Ovary (tissue), 3 donors: ENCODE measurements at regions not wholly inside any gene's neighbourhood (a gene's known extent, or its start where the extent isn't known, plus 50 kb on each side); places are given as distances from the start of the nearest gene placed in this dataset.

Source experiments
- CTCF ChIP-seq, 3 donors: fragments of 450-650 bp in 2 of 3; fragments of 200-600 bp in 1 of 3; IDR thresholded peaks; one replicate each; pipeline versions ENCODE4 v1.5.1 to v1.8.0; 2016 to 2022; ENCODE audit warnings: antibody characterized with exemption in 3 of 3, mild to moderate bottlenecking in 1 of 3
- EP300 ChIP-seq: sonication (generic); formaldehyde crosslinking; IDR thresholded peaks from one replicate; pipeline ENCODE4 v1.6.1; 2017; ENCODE audit warnings: antibody characterized with exemption
- POLR2A ChIP-seq: fragments of 450-650 bp; IDR thresholded peaks from one replicate; pipeline ENCODE4 v1.6.1; 2017; ENCODE audit warnings: antibody characterized with exemption, mild to moderate bottlenecking, moderate library complexity
- donor health status: DM: no; HTN: no; CAD: no.

DNA sequence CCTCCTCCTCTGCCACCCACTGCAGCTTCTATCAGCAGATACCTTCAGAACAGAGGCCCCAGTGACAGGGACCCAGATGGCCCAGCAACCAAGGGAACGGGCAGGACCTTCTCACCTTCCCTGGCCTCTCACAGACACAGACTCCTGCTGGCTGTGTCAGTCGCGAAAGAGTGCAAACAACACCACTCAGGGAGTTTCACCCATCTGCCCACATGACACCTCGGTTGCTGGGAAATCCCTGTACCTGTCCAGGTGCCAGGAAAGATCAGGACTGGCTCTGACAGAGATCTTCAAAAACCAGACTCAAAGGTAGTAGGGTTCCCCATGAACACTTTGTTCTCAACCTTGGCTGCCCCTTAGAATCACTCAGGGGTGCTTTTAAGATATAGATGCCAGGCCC, 83.5 kb upstream of the HIVEP3 start:
- TF ChIP-seq EP300, result no peak
- no peak for TF ChIP-seq CTCF (IDR thresholded peaks at IDR 0.05)
- no peak for TF ChIP-seq POLR2A
